Heart left ventricle (tissue), 16 donors: ENCODE measurements at regions not wholly inside any gene's neighbourhood (a gene's known extent, or its start where the extent isn't known, plus 50 kb on each side); places are given as distances from the start of the nearest gene placed in this dataset.

ENCODE experiments used
- ATAC-seq, 4 donors: fragments of 200-7000 bp; cut with Tn5 transposase; one replicate each; pipeline ENCODE4 v1.9.1; 2020 to 2022; ENCODE audit warnings: moderate library complexity in 4 of 4, mild to moderate bottlenecking in 3 of 4, moderate number of reproducible peaks in 1 of 4
- DNase-seq, 5 donors: peaks; one replicate each; pipeline ENCODE4 v3.0.0-alpha.2; 2020
- H3K27ac ChIP-seq, 12 donors: fragments of 200-600 bp; sonication (generic) in 4 of 12; one replicate each; pipeline versions ENCODE4 v1.5.0 to v1.8.0; 2016 to 2022; ENCODE audit warnings: mild to moderate bottlenecking in 2 of 12
- H3K27me3 ChIP-seq, 9 donors: fragments of 200-600 bp; sonication (generic) in 2 of 9; one replicate each; pipeline versions ENCODE4 v1.5.1 to v1.8.0; 2016 to 2022; ENCODE audit warnings: mild to moderate bottlenecking in 3 of 9
- H3K36me3 ChIP-seq, 9 donors: fragments of 200-600 bp; sonication (generic) in 2 of 9; one replicate each; pipeline versions ENCODE4 v1.5.0 to v1.8.0; 2018 to 2022; ENCODE audit warnings: mild to moderate bottlenecking in 2 of 9
- H3K4me1 ChIP-seq, 12 donors: fragments of 200-600 bp; sonication (generic) in 4 of 12; one replicate each; pipeline versions ENCODE4 v1.5.0 to v1.8.0; 2016 to 2022; ENCODE audit warnings: mild to moderate bottlenecking in 3 of 12
- H3K4me3 ChIP-seq, 12 donors: fragments of 200-600 bp; sonication (generic) in 4 of 12; one replicate each; pipeline versions ENCODE4 v1.5.0 to v1.8.0; 2017 to 2022; ENCODE audit warnings: mild to moderate bottlenecking in 9 of 12, moderate library complexity in 4 of 12
- H3K9me3 ChIP-seq, 12 donors: fragments of 200-600 bp; sonication (generic) in 4 of 12; one replicate each; pipeline versions ENCODE4 v1.5.0 to v1.8.0; 2016 to 2022; ENCODE audit warnings: mild to moderate bottlenecking in 1 of 12
- POLR2A ChIP-seq, 2 donors: fragments of 450-650 bp; IDR thresholded peaks; one replicate each; pipeline ENCODE4 v1.6.1; 2017; ENCODE audit warnings: antibody characterized with exemption in 2 of 2, mild to moderate bottlenecking in 2 of 2, moderate library complexity in 2 of 2
- WGBS, 4 donors: extraction: QIAGEN DNeasy Blood & Tissue Kit in 2 of 4; methylation state at CpG; one replicate each; pipeline versions ENCODE4 v1.1.5 to v1.1.7; 2013 to 2018; 5-methylcytosine and 5-hydroxymethylcytosine counted together
- intact Hi-C, 10 donors: fragments of 100-400 bp; cut with DNase I; formaldehyde crosslinking; loops; one replicate each; pipeline versions ENCODE4 v1.11.1 to v1.14.2; 2022
- TF ChIP-seq, protein P1 (sequence below), 12 donors: fragments of 200-600 bp; sonication (generic) in 4 of 12; IDR thresholded peaks; one replicate each; pipeline versions ENCODE4 v1.5.0 to v1.8.0; 2018 to 2022; ENCODE audit warnings: antibody characterized with exemption in 12 of 12, mild to moderate bottlenecking in 5 of 12
- donor health status: ischemic (EF 13 %, LVEDD 7.1; RV severe dilation, severe dysfunction).
- donor health status: healthy with polysubstance abuse.
- donor health status: DM: no; HTN: yes; CAD: no.
- donor health status: DM: no; HTN: no; CAD: no.
- donor health status: ischemic (EF 25% LVEDD 6.9; RV normal size, moderate dysfunction).
- donor health status: ischemic (EF 25% LVEDD 5.7; RV mildly dilated, moderate dysfunction).
- donor health status: healthy.
- donor health status: DM: yes; HTN: yes; CAD: no.
- donor health status: ischemic (EF 35%, LVEDD 5.7; RV mildly dilated, moderate dysfunction).
- donor health status: nonischemic (EF 11% LVEDD 7.7; RV severe dilation, severe dysfunction).
- donor health status: DM: yes; HTN: yes; CAD: no.
- donor health status: PGD.
- donor health status: ischemic (EF 29% LVEDD 5.4; RV normal size, mild dysfunction).
- donor health status: nonischemic (EF 23%, LVEDD 6.1; RV moderate dilation, normal function).

DNA sequence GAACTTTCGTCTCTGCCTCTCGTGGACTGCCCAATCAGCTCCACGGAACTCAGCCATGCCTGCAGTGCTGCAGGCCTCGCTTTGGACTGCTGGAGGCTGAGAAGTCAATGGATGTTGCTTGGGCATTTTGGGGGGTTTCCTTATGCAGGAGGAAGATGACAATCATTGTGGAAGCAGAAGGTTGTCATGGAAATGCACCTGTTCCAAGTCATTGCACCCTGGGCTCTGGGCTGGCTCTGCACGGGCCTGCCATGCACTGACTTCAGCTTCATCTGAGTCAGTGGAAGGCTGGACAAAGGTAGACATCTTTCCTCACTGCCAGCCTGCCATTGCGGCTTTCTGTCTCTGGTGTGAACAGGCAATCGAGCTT, 217.3 kb downstream of the RPS24 start:
- intact Hi-C loops: no loop called here
- no peaks in the 10 kb centered on the region for H3K36me3 ChIP-seq
- 73 to 89% (median 82%) methylated on average over 7 of the region's 7 CpGs for WGBS, 4 donors
- DNase-seq (no peak), ATAC-seq (no peak)
- H3K27ac ChIP-seq: no peak overlapping the region
- TF ChIP-seq POLR2A (IDR thresholded peaks at IDR 0.05): no peak
- TF ChIP-seq, protein P1, sequence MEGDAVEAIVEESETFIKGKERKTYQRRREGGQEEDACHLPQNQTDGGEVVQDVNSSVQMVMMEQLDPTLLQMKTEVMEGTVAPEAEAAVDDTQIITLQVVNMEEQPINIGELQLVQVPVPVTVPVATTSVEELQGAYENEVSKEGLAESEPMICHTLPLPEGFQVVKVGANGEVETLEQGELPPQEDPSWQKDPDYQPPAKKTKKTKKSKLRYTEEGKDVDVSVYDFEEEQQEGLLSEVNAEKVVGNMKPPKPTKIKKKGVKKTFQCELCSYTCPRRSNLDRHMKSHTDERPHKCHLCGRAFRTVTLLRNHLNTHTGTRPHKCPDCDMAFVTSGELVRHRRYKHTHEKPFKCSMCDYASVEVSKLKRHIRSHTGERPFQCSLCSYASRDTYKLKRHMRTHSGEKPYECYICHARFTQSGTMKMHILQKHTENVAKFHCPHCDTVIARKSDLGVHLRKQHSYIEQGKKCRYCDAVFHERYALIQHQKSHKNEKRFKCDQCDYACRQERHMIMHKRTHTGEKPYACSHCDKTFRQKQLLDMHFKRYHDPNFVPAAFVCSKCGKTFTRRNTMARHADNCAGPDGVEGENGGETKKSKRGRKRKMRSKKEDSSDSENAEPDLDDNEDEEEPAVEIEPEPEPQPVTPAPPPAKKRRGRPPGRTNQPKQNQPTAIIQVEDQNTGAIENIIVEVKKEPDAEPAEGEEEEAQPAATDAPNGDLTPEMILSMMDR (IDR thresholded peaks at IDR 0.05): no peak
- H3K4me3 ChIP-seq: no peak overlapping the region
- peaks cover 0 to 32% (median 1%) of the 10 kb centered on the region in 12 donors for H3K4me1 ChIP-seq
- H3K27me3 ChIP-seq: peaks cover 0 to 4% (median 0%) of the 10 kb centered on the region in 9 donors
- peaks cover 0 to 6% (median 0%) of the 10 kb centered on the region in 12 donors for H3K9me3 ChIP-seq

DNA sequence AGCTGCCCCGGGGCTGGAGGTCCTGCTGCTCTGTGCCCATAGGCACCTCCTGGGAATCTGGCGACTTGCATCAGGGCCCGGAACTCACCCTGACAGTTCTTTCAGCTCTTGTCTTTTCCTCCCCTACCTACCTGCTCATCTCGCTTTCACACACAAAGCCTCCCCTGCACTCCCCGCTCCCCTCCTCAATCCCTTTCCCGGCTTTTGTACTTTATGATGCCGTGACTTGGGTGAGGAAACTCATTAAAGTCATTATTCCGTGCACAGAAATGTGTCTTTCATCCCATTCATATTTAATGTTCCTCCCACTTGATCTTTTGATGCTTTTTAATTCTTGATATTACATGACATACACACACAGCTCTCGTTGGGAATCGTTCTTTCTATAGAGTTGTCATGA, 218.6 kb downstream of the RPS24 start:
- peaks cover 0 to 41% (median 5%) of the 10 kb centered on the region in 12 donors for H3K4me1 ChIP-seq
- peaks cover 0 to 4% (median 0%) of the 10 kb centered on the region in 9 donors for H3K27me3 ChIP-seq
- 83 to 95% (median 89%) methylated on average over 10 of the region's 10 CpGs for WGBS, 4 donors
- no peaks in the 10 kb centered on the region for H3K9me3 ChIP-seq
- H3K36me3 ChIP-seq: no peaks in the 10 kb centered on the region
- H3K4me3 ChIP-seq: no peak overlapping the region
- intact Hi-C loops: no loop called here
- ATAC-seq: no peak
- TF ChIP-seq, protein P1 (IDR thresholded peaks at IDR 0.05): no peak
- TF ChIP-seq POLR2A (IDR thresholded peaks at IDR 0.05): no peak
- no peak overlapping the region for H3K27ac ChIP-seq
- DNase-seq: no peak

DNA sequence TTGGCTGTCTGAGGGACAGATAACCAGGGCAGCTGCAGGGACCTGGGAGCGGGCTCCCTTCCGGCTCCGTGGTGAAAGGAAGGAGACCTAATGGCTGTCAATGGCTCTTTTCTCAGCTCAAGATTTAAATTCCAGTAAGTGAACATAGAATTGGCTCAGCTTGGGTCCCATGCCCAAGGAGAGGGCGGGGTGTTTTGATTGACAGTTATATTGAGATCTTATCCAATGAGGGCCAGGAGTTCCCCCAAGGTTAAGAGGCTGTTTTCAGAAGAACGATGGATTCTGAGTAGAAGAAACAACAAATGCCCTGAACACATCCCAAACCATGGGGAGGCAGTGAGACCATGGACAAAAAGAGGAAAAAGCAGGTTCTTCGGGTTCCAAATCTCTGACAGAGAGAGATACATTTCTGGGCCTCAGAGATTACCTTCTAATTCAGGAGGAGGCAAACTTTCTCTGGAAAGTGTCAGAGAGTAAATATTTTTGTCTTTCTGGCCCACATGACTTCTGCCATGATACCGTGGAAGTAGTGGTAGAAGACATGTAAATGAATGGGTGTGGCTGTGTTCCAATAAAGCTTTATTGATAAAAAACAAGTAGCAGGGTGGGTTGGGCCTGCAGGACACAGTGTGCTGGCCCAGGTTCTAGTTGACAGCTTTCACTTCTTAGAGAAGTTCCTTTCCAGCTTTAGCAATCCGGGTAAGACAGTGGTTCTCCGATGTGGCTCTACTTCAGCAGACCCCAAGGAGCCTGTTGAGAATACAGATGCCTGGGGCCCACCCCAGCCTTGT, 219.6 kb downstream of the RPS24 start:
- Histone ChIP-seq H3K27me3 (peaks cover 0 to 4% (median 0%) of the 10 kb centered on the region in 9 donors), H3K9me3 (no peaks in the 10 kb centered on the region), H3K36me3 (no peaks in the 10 kb centered on the region), H3K4me3 (no peak overlapping the region), H3K4me1 (peaks cover 0 to 41% (median 5%) of the 10 kb centered on the region in 12 donors), H3K27ac (no peak overlapping the region)
- ATAC-seq: no peak
- intact Hi-C loops: no loop called here
- WGBS, 4 donors: 81 to 92% (median 89%) methylated on average over 9 of the region's 9 CpGs
- no peak for DNase-seq
- TF ChIP-seq POLR2A (IDR thresholded peaks at IDR 0.05): no peak
- TF ChIP-seq, protein P1 (IDR thresholded peaks at IDR 0.05): no peak

DNA sequence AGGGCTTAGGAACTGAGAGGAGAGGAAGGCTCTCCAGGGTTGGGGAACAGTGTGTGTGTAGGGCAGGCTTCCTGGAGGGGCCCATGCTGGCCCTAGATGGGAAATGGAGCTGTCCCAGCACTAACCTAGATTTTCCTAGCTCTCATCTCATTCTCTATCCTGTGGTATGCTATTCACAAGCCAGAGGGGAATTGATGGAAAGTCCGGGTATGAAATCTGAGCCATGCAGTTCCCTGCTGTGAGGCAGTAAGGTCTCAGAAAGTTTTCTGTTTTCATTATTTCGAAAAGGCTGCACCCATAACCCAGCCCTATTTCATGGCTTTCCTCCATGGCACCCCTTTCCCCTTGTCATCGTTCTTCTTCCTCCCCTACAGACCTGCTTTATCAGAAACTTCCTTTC, 220.3 kb downstream of the RPS24 start:
- DNase-seq: no peak
- H3K4me1 ChIP-seq: peaks cover 0 to 35% (median 5%) of the 10 kb centered on the region in 12 donors
- H3K36me3 ChIP-seq: no peaks in the 10 kb centered on the region
- intact Hi-C loops: no loop called here
- TF ChIP-seq POLR2A (IDR thresholded peaks at IDR 0.05): no peak
- TF ChIP-seq, protein P1 (IDR thresholded peaks at IDR 0.05): no peak
- no peak for ATAC-seq
- H3K27me3 ChIP-seq: no peaks in the 10 kb centered on the region
- no peak overlapping the region for H3K4me3 ChIP-seq
- no peak overlapping the region for H3K27ac ChIP-seq
- WGBS, 4 donors: 66 to 83% (median 75%) methylated on average over 3 of the region's 3 CpGs
- no peaks in the 10 kb centered on the region for H3K9me3 ChIP-seq
